ENCODE measurements at regions not wholly inside any gene's neighbourhood (a gene's known extent, or its start where the extent isn't known, plus 50 kb on each side); places are given as distances from the start of the nearest gene placed in this dataset.

DNA sequence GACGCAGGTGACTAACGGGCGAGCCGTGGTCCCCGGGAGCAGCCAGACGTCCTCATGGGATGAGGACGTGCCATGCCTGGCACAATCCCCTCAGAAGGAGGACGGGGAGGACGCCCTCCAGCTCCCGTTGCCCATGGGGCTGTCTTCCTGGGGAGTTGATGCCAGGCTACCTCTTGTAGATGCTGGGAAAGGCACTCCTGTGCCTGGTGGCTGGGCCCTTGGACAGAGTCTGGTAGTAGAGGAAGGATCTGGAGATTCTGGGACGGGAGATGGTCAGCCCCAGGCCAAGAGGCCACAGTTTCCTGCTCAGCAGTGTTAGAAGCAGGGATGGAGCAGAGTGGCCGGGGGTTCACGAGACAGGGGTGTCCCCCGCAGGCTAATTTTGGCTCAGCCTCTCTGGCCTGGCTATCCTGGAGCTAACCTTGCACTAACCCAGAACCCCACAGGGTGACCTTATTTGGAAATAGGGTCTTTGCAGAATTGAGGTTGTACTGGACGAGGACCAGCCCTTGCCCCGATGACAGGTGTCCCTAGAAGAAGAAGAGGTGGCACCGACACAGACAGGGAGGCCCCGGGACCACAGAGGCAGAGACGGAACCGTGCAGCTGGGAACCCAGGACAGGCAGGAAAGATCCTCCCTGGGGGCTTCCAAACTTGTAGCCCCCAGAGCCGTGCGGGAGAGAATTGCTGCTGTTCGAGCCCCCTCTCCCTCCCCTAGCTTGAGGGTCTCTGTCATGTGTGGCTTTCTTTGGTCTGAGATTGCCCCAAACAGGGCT is 50.1 kb upstream of the ADRA2C start:
- no peak overlapping the region for H3K27ac ChIP-seq
- H3K4me3 ChIP-seq: no peak overlapping the region
- TF ChIP-seq, protein P1, sequence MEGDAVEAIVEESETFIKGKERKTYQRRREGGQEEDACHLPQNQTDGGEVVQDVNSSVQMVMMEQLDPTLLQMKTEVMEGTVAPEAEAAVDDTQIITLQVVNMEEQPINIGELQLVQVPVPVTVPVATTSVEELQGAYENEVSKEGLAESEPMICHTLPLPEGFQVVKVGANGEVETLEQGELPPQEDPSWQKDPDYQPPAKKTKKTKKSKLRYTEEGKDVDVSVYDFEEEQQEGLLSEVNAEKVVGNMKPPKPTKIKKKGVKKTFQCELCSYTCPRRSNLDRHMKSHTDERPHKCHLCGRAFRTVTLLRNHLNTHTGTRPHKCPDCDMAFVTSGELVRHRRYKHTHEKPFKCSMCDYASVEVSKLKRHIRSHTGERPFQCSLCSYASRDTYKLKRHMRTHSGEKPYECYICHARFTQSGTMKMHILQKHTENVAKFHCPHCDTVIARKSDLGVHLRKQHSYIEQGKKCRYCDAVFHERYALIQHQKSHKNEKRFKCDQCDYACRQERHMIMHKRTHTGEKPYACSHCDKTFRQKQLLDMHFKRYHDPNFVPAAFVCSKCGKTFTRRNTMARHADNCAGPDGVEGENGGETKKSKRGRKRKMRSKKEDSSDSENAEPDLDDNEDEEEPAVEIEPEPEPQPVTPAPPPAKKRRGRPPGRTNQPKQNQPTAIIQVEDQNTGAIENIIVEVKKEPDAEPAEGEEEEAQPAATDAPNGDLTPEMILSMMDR (IDR thresholded peaks at IDR 0.05): no peak
- no peaks in the 10 kb centered on the region for H3K4me1 ChIP-seq
- peaks cover 20% of the 10 kb centered on the region for H3K27me3 ChIP-seq (ENCODE audit: low read depth)
- no peak for ATAC-seq
- intact Hi-C loops (cut with DNase I): no loop called here
- peak; percentile 36 for DNase-seq
- no peaks in the 10 kb centered on the region for H3K36me3 ChIP-seq
- H3K9me3 ChIP-seq: no peaks in the 10 kb centered on the region

DNA sequence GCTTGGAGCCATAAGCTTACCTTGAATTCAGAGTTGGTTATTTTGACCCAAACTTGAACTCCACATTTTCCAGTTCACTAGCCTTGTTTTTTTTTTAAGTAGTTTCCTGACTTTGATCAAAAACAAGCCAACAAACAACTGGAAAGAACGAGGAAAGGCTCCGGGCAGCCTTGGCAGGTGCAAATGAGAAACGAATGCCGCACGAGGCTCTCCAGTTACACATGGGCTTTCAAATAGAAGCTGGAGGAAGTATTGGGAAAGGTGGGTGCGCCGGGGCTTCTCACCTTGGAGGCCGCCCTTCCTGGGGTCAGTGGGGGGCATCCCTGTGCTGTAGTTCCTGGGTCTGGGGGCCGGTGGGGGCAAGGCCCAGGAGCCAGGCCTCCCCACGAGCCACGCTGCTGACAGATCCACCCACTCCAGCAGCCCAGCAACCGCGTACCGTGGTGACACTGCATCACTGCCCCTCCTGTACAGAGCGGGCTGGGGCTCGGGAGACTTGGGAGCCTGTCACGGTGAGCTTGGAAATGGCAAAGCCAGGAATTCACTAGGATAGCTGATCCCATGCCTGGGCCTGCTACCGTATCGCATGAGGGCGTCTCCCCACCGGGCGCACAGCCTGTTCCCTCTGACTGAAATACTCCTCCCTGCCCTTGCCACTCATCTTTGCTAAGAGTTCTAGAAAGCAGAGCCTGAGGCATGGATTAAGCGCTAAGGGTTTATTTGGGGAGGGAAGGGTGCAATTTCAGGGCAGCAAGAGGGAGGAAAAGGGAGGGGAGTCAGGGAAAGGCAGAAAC is 50.9 kb upstream of the ADRA2C start:
- Histone ChIP-seq H3K4me3 (no peak overlapping the region), H3K27me3 (ENCODE audit: low read depth) (peaks cover 20% of the 10 kb centered on the region), H3K36me3 (no peaks in the 10 kb centered on the region), H3K27ac (no peak overlapping the region), H3K9me3 (no peaks in the 10 kb centered on the region), H3K4me1 (no peaks in the 10 kb centered on the region)
- DNase-seq (peak; percentile 24), ATAC-seq (no peak)
- intact Hi-C loops (cut with DNase I): no loop called here
- TF ChIP-seq, protein P1 (IDR thresholded peaks at IDR 0.05): no peak

DNA sequence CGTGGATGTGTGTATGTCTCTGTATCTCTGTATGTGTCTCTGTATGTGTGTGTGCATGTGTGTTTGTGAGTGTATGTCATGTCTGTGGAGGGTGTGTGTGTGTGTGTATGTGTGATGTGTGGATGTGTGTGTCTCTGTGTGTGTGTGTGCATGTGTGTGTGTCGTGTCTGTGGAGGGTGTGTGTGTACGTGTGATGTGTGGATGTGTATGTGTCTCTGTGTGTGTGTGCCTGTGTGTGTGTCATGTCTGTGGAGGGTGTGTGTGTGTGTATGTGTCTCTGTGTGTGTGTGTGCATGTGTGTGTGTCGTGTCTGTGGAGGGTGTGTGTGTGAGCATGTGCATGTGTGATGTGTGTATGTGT is 51.6 kb upstream of the ADRA2C start:
- ATAC-seq (no peak), DNase-seq (no peak)
- Histone ChIP-seq H3K36me3 (no peaks in the 10 kb centered on the region), H3K27ac (no peak overlapping the region), H3K4me3 (no peak overlapping the region), H3K9me3 (no peaks in the 10 kb centered on the region), H3K4me1 (no peaks in the 10 kb centered on the region), H3K27me3 (ENCODE audit: low read depth) (peaks cover 17% of the 10 kb centered on the region)
- TF ChIP-seq, protein P1 (IDR thresholded peaks at IDR 0.05): no peak
- intact Hi-C loops (cut with DNase I): no loop called here

DNA sequence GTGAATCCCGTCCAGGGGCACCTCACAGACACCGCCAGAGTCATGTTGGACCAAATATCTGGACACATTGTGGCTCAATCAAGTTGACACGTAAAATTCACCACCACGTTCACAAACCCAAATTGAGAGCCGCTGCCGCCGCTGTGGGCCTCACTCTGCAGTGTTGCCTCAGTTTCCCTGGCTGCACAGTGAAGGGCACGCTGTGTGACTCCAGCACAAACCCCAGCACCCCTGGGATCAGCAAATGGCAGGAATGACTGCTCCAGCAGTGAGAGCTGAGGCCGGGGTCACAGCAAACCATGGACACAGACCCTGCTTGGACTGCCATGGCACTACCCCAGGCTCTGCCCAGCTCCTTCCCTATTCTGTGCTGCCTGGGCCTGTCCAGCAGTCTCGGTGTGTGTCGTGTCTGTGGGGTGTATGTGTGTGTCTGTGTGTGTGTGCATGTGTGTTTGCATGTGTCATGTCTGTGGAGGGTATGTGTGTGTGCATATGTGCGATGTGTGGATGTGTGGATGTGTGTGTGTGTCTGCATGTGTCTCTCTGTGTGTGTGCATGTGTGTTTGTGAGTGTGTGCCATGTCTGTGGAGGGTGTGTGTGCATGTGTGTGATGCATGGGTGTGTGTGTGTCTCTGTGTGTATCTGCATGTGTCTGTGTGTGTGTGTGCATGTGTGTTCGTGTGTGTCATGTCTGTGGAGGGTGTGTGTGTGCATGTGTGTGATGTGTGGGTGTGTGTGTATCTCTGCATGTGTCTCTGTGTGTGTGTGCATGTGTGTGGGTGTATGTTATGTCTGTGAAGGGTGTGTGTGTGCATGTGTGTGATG is 52.2 kb upstream of the ADRA2C start:
- Histone ChIP-seq H3K27me3 (ENCODE audit: low read depth) (peaks cover 11% of the 10 kb centered on the region), H3K4me1 (no peaks in the 10 kb centered on the region), H3K9me3 (no peaks in the 10 kb centered on the region), H3K36me3 (no peaks in the 10 kb centered on the region), H3K27ac (no peak overlapping the region), H3K4me3 (no peak overlapping the region)
- ATAC-seq (no peak), DNase-seq (peak; percentile 38)
- TF ChIP-seq, protein P1 (IDR thresholded peaks at IDR 0.05): no peak
- intact Hi-C loops (cut with DNase I): no loop called here

DNA sequence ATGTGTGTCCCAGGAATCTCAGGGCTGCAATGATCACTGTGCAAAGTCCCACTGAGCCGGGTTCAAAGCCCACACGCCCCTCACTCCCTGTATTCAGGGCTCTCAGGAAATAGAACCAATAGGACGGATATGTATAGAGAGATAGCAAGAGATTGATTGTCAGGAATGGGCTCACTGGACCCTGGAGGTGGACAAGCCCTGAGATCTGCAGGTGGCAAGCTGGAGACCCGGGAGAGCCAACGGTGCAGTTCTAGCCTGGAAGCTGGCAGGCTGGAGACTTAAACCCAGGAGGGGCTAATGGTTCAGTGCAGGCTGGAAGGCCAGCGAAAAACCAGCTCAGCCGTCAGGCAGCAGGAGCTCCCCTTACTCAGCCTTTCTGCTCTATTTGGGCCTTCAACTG is 52.8 kb upstream of the ADRA2C start:
- TF ChIP-seq, protein P1 (IDR thresholded peaks at IDR 0.05): no peak
- DNase-seq: peak; percentile 13

More for the DNA sequence above, 52.8 kb upstream of the ADRA2C start:
- intact Hi-C loops (cut with DNase I): no loop called here
- H3K4me3 ChIP-seq: no peak overlapping the region
- no peak overlapping the region for H3K27ac ChIP-seq
- peaks cover 14% of the 10 kb centered on the region for H3K27me3 ChIP-seq (ENCODE audit: low read depth)
- no peak for ATAC-seq
- no peaks in the 10 kb centered on the region for H3K36me3 ChIP-seq
- H3K4me1 ChIP-seq: no peaks in the 10 kb centered on the region
- no peaks in the 10 kb centered on the region for H3K9me3 ChIP-seq

All from lower lobe of right lung (tissue), 2 donors.